Tibial nerve (tissue), 4 donors: ENCODE measurements at regions not wholly inside any gene's neighbourhood (a gene's known extent, or its start where the extent isn't known, plus 50 kb on each side); places are given as distances from the start of the nearest gene placed in this dataset.

Experiments
- DNase-seq, 2 donors: peaks; one replicate each; pipeline ENCODE4 v3.0.0-alpha.2; 2019; ENCODE audit warnings: low spot score in 2 of 2
- H3K27ac ChIP-seq, 4 donors: fragments of 200-600 bp; sonication (generic) in 3 of 4; one replicate each; pipeline ENCODE4 v1.5.1; 2017 to 2019; ENCODE audit warnings: mild to moderate bottlenecking in 1 of 4
- H3K27me3 ChIP-seq, 2 donors: fragments of 200-600 bp; sonication (generic) in 1 of 2; one replicate each; pipeline versions ENCODE4 v1.5.1 to v1.6.0; 2017 to 2019
- H3K36me3 ChIP-seq, 3 donors: fragments of 200-600 bp; sonication (generic); one replicate each; pipeline ENCODE4 v1.5.1; 2018 to 2019
- H3K4me1 ChIP-seq, 4 donors: fragments of 200-600 bp; sonication (generic) in 3 of 4; one replicate each; pipeline ENCODE4 v1.5.1; 2017 to 2019
- H3K4me3 ChIP-seq, 4 donors: fragments of 200-600 bp; sonication (generic) in 3 of 4; one replicate each; pipeline ENCODE4 v1.5.1; 2017 to 2019; ENCODE audit warnings: mild to moderate bottlenecking in 1 of 4, moderate library complexity in 1 of 4
- H3K9me3 ChIP-seq, 4 donors: fragments of 200-600 bp; sonication (generic) in 3 of 4; one replicate each; pipeline ENCODE4 v1.5.1; 2017 to 2019
- CTCF ChIP-seq, 5 experiments: fragments of 200-600 bp in 3 of 5; fragments of 450-650 bp in 2 of 5; sonication (generic) in 3 of 5; IDR thresholded peaks; one replicate each; pipeline ENCODE4 v1.5.1; 2016 to 2019; ENCODE audit warnings: antibody characterized with exemption in 5 of 5, mild to moderate bottlenecking in 3 of 5, moderate library complexity in 2 of 5
- EP300 ChIP-seq, 2 donors: sonication (generic); formaldehyde crosslinking; IDR thresholded peaks; one replicate each; pipeline ENCODE4 v1.6.1; 2017; ENCODE audit warnings: antibody characterized with exemption in 2 of 2, mild to moderate bottlenecking in 1 of 2
- POLR2A ChIP-seq, 2 donors: fragments of 450-650 bp; IDR thresholded peaks; one replicate each; pipeline ENCODE4 v1.6.1; 2017; ENCODE audit warnings: antibody characterized with exemption in 2 of 2, mild to moderate bottlenecking in 2 of 2, moderate library complexity in 2 of 2
- WGBS, 2 donors: methylation state at CpG; one replicate each; pipeline ENCODE4 v1.1.5; 2018; 5-methylcytosine and 5-hydroxymethylcytosine counted together

DNA sequence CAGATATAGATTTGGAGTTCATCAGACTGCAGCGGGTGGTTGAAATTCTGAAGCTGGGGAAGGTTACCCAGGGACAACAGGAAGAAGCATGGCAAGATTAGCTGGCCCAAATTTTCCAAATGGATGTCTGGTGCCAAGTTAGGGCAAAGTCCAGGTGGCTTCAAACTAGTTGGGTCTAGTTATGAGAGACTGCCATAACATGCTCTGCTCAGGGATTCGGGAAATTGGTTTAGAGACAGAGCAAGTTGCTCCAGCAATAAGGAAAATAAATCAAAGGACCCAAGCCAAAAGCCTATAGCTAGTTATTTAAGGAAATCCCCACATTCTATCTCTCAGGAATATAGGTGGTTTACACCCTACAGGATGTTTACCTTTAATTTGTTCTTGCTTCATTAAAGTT lies 125.7 kb upstream of the BTG1 start:
- TF ChIP-seq CTCF (IDR thresholded peaks at IDR 0.05) (no peak), EP300 (IDR thresholded peaks at IDR 0.05) (no peak), POLR2A (IDR thresholded peaks at IDR 0.05) (no peak)
- DNase-seq, result no peak
- no peaks in the 10 kb centered on the region for H3K36me3 ChIP-seq
- no peaks in the 10 kb centered on the region for H3K27me3 ChIP-seq
- H3K4me1 ChIP-seq, result no peaks in the 10 kb centered on the region
- no peaks in the 10 kb centered on the region for H3K9me3 ChIP-seq
- no peak overlapping the region for H3K4me3 ChIP-seq
- no peak overlapping the region for H3K27ac ChIP-seq
- 97 to 98% methylated on average over 2 of the region's 2 CpGs for WGBS, 2 donors

- TF ChIP-seq POLR2A (IDR thresholded peaks at IDR 0.05), result no peak
- no peak for TF ChIP-seq CTCF (IDR thresholded peaks at IDR 0.05)
- no peak for TF ChIP-seq EP300 (IDR thresholded peaks at IDR 0.05)
- no peak overlapping the region for H3K4me3 ChIP-seq
- 80 to 87% methylated on average over 2 of the region's 2 CpGs for WGBS, 2 donors
Measured at GRCh38 chr12:92270521-92270920, 124.9 kb upstream of the BTG1 start.

GRCh38 chr12:92268946-92269345 lies 123.3 kb upstream of the BTG1 start:
- Histone ChIP-seq H3K9me3 (no peaks in the 10 kb centered on the region), H3K27ac (no peak overlapping the region), H3K4me1 (no peaks in the 10 kb centered on the region), H3K27me3 (no peaks in the 10 kb centered on the region), H3K36me3 (no peaks in the 10 kb centered on the region), H3K4me3 (no peak overlapping the region)
- DNase-seq, result no peak
- TF ChIP-seq POLR2A (IDR thresholded peaks at IDR 0.05) (no peak), CTCF (IDR thresholded peaks at IDR 0.05) (no peak), EP300 (IDR thresholded peaks at IDR 0.05) (no peak)

More at GRCh38 chr12:92270521-92270920, 124.9 kb upstream of the BTG1 start:
- H3K36me3 ChIP-seq, result no peaks in the 10 kb centered on the region
- no peaks in the 10 kb centered on the region for H3K27me3 ChIP-seq
- H3K27ac ChIP-seq, result no peak overlapping the region
- H3K4me1 ChIP-seq, result no peaks in the 10 kb centered on the region
- no peak for DNase-seq
- H3K9me3 ChIP-seq, result no peaks in the 10 kb centered on the region

- no peak for TF ChIP-seq CTCF (IDR thresholded peaks at IDR 0.05)
- no peak for TF ChIP-seq EP300 (IDR thresholded peaks at IDR 0.05)
- TF ChIP-seq POLR2A (IDR thresholded peaks at IDR 0.05), result no peak
Measured at GRCh38 chr12:92261692-92262091, 116.0 kb upstream of the BTG1 start.

DNA sequence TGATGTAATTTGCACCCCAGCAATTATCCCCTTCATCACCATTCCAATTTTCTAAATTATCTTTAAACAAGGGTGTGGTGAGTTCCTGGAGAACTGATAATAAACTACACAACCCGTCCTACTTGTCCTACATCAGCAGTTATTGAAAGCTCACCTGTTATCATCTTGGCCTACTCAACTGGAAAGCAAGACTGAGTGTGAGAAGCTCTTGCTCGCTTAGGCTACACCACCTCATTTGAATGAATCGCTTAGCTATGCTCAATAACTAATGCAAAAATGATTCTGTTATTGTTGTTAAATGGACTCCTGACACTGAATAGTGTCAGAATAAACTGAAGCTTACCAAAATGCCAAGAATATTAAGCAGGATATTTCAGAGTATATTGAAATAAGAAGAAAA lies 115.4 kb upstream of the BTG1 start:
- H3K27me3 ChIP-seq, result no peaks in the 10 kb centered on the region
- H3K27ac ChIP-seq, result no peak overlapping the region
- no peak overlapping the region for H3K4me3 ChIP-seq
- H3K9me3 ChIP-seq, result no peaks in the 10 kb centered on the region
- WGBS, 2 donors, result 95 to 98% methylated on average over 3 of the region's 3 CpGs
- no peak for TF ChIP-seq POLR2A (IDR thresholded peaks at IDR 0.05)
- H3K36me3 ChIP-seq, result no peaks in the 10 kb centered on the region
- no peak for DNase-seq
- H3K4me1 ChIP-seq, result no peaks in the 10 kb centered on the region

More at GRCh38 chr12:92261692-92262091, 116.0 kb upstream of the BTG1 start:
- H3K4me3 ChIP-seq, result no peak overlapping the region
- no peaks in the 10 kb centered on the region for H3K9me3 ChIP-seq
- WGBS, 2 donors, result 96 to 97% methylated on average over 2 of the region's 2 CpGs
- no peaks in the 10 kb centered on the region for H3K27me3 ChIP-seq
- H3K4me1 ChIP-seq, result no peaks in the 10 kb centered on the region
- DNase-seq, result no peak
- no peak overlapping the region for H3K27ac ChIP-seq
- H3K36me3 ChIP-seq, result no peaks in the 10 kb centered on the region

DNA sequence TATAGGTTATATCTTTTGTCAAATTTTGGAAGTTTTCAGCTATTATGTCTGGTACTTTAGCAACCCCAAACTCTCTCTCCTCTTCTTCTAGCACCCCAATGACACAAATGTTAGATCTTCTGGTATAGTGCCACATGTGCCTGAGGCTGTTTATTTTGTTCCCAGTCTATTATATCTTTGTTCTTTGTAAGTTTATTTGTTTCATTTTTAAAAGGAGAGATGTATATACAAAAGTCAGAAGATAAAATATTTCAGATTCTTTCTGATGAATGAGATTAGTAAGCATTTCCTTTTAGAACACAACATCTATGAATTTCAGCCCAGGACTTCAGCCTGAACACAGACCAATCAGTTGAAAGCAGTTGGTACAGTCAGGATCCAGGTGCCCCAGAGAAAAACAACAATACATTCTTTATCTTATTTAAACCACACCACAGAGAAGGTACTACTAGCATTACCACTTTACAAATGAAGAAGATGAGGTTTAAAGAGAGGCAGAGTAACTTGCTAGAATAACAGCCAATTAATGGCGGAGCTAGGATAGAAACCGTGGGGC lies 114.1 kb upstream of the BTG1 start:
- TF ChIP-seq POLR2A (IDR thresholded peaks at IDR 0.05) (no peak), CTCF (IDR thresholded peaks at IDR 0.05) (no peak), EP300 (IDR thresholded peaks at IDR 0.05) (no peak)
- no peak for DNase-seq
- Histone ChIP-seq H3K27ac (no peak overlapping the region), H3K27me3 (no peaks in the 10 kb centered on the region), H3K9me3 (no peaks in the 10 kb centered on the region), H3K4me3 (no peak overlapping the region), H3K36me3 (no peaks in the 10 kb centered on the region), H3K4me1 (no peaks in the 10 kb centered on the region)
- 90 to 96% methylated on average over 2 of the region's 2 CpGs for WGBS, 2 donors
